HL-60 (cell line): ENCODE measurements at regions not wholly inside any gene's neighbourhood (a gene's known extent, or its start where the extent isn't known, plus 50 kb on each side); places are given as distances from the start of the nearest gene placed in this dataset.

Source experiments
- GABPA ChIP-seq: IDR thresholded peaks from 2 replicates; pipeline ENCODE4 v1.6.1; 2012; ENCODE audit warnings: low read depth
- TF ChIP-seq, protein P1 (sequence below): IDR thresholded peaks from one replicate; pipeline ENCODE4 v1.5.1; 2011; ENCODE audit warnings: low read length, control low read depth, inconsistent platforms; ENCODE audit not compliant: insufficient read depth

DNA sequence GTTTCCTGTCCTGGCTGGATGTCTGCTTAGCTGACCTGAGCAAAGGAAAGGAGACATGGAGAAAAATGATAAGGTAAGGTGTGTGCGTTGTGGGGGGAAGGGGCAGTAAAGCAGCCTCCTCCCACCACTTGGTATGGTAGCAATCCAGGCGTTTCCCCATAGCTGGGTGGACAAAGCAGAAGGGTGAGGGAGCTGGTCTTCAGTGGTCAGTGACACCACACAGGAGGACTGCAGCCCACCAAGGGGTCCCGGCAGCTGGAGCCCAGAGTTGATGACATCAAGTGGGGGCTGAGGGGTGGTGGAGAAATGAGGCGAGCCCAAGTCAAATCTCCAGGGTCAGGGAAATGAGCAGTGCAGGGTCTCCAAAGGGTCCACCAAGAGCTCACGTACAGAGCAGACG, 69.3 kb upstream of the LRRN2 start:
- TF ChIP-seq GABPA = no peak
- TF ChIP-seq, protein P1, sequence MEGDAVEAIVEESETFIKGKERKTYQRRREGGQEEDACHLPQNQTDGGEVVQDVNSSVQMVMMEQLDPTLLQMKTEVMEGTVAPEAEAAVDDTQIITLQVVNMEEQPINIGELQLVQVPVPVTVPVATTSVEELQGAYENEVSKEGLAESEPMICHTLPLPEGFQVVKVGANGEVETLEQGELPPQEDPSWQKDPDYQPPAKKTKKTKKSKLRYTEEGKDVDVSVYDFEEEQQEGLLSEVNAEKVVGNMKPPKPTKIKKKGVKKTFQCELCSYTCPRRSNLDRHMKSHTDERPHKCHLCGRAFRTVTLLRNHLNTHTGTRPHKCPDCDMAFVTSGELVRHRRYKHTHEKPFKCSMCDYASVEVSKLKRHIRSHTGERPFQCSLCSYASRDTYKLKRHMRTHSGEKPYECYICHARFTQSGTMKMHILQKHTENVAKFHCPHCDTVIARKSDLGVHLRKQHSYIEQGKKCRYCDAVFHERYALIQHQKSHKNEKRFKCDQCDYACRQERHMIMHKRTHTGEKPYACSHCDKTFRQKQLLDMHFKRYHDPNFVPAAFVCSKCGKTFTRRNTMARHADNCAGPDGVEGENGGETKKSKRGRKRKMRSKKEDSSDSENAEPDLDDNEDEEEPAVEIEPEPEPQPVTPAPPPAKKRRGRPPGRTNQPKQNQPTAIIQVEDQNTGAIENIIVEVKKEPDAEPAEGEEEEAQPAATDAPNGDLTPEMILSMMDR = no peak
